Lung (tissue), 11 donors: ENCODE measurements at regions not wholly inside any gene's neighbourhood (a gene's known extent, or its start where the extent isn't known, plus 50 kb on each side); places are given as distances from the start of the nearest gene placed in this dataset.

ENCODE experiments used
- ATAC-seq: fragments of 200-7000 bp; cut with Tn5 transposase; one replicate; pipeline ENCODE4 v1.9.1; 2020; ENCODE audit warnings: moderate number of reproducible peaks; ENCODE audit not compliant: insufficient read depth, low FRiP score
- DNase-seq, 3 donors: peaks; one replicate each; pipeline ENCODE4 v3.0.0-alpha.2; 2013 to 2017
- H3K27ac ChIP-seq, 2 donors: one replicate each; pipeline ENCODE4 v1.5.1; 2013; ENCODE audit warnings: mild to moderate bottlenecking in 2 of 2, moderate library complexity in 2 of 2, control low read depth in 1 of 2, inconsistent platforms in 1 of 2, low read depth in 1 of 2, low read length in 1 of 2
- H3K27me3 ChIP-seq, 3 donors: one replicate each; pipeline ENCODE4 v1.5.1; 2013; ENCODE audit warnings: low read length in 2 of 3; ENCODE audit not compliant: control insufficient read depth in 3 of 3, insufficient read depth in 3 of 3
- H3K36me3 ChIP-seq, 4 donors: one replicate each; pipeline ENCODE4 v1.5.1; 2013; ENCODE audit warnings: low read length in 4 of 4, mild to moderate bottlenecking in 1 of 4, moderate library complexity in 1 of 4; ENCODE audit not compliant: control insufficient read depth in 4 of 4, insufficient read depth in 4 of 4
- H3K4me1 ChIP-seq, 5 donors: one replicate each; pipeline ENCODE4 v1.5.1; 2013; ENCODE audit warnings: low read length in 5 of 5, mild to moderate bottlenecking in 2 of 5, moderate library complexity in 1 of 5; ENCODE audit not compliant: control insufficient read depth in 5 of 5, insufficient read depth in 5 of 5
- H3K4me3 ChIP-seq: one replicate; pipeline ENCODE4 v1.5.1; 2013; ENCODE audit warnings: mild to moderate bottlenecking, control low read depth, moderate library complexity
- H3K9ac ChIP-seq, 2 donors: one replicate each; pipeline ENCODE4 v1.5.1; 2013; ENCODE audit warnings: low read length in 2 of 2, control low read depth in 1 of 2; ENCODE audit not compliant: insufficient read depth in 1 of 2
- H3K9me3 ChIP-seq, 4 donors: one replicate each; pipeline ENCODE4 v1.5.1; 2013; ENCODE audit warnings: low read length in 3 of 4, mild to moderate bottlenecking in 1 of 4, moderate library complexity in 1 of 4; ENCODE audit not compliant: control insufficient read depth in 4 of 4, insufficient read depth in 3 of 4
- WGBS, 2 donors: extraction: QIAGEN DNeasy Blood & Tissue Kit; methylation state at CpG; one replicate each; pipeline ENCODE4 v1.1.7; 2013; 5-methylcytosine and 5-hydroxymethylcytosine counted together
- TF ChIP-seq, protein P1 (sequence below): IDR thresholded peaks from 2 replicates; pipeline ENCODE4 v1.5.1; 2012; ENCODE audit warnings: mild to moderate bottlenecking; ENCODE audit errors: control extremely low read depth, extremely low read depth
- donor health status: control.
- donor health status: control.
- donor health status: Bipolar disorder and iron deficiency.
- donor health status: healthy.
- donor health status: DM: yes; HTN: yes; CAD: no.

DNA sequence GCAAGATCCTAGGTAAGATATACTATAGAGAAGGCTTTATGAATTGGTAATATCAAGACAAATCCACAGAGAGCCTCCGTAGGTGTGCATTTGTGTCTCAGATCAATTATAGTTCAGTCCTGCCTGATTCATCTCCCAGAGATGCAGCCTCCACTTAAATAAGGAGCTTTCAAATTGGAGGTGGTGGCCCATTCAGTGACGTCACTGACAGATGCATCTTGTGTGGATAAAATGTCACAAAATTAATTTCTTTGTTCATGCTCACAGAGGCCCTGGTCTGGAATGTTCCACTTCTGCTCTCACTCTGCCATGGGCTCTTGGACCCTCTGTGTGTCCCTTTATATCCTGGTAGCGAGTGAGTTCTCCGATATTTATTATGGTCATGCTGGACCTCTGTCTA lies 157.1 kb upstream of the PRSS58 start:
- no peaks in the 10 kb centered on the region for H3K4me1 ChIP-seq
- H3K27ac ChIP-seq = no peak overlapping the region
- TF ChIP-seq, protein P1, sequence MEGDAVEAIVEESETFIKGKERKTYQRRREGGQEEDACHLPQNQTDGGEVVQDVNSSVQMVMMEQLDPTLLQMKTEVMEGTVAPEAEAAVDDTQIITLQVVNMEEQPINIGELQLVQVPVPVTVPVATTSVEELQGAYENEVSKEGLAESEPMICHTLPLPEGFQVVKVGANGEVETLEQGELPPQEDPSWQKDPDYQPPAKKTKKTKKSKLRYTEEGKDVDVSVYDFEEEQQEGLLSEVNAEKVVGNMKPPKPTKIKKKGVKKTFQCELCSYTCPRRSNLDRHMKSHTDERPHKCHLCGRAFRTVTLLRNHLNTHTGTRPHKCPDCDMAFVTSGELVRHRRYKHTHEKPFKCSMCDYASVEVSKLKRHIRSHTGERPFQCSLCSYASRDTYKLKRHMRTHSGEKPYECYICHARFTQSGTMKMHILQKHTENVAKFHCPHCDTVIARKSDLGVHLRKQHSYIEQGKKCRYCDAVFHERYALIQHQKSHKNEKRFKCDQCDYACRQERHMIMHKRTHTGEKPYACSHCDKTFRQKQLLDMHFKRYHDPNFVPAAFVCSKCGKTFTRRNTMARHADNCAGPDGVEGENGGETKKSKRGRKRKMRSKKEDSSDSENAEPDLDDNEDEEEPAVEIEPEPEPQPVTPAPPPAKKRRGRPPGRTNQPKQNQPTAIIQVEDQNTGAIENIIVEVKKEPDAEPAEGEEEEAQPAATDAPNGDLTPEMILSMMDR = no peak
- no peaks in the 10 kb centered on the region for H3K9me3 ChIP-seq
- peaks cover 0 to 2% (median 0%) of the 10 kb centered on the region in 3 donors for H3K27me3 ChIP-seq
- no peak overlapping the region for H3K4me3 ChIP-seq
- DNase-seq (no peak), ATAC-seq (no peak)
- 93 to 94% methylated on average over 4 of the region's 4 CpGs for WGBS, 2 donors
- H3K36me3 ChIP-seq = no peaks in the 10 kb centered on the region
- no peak overlapping the region for H3K9ac ChIP-seq

GRCh38 chr7:142414135-142414534 lies 156.3 kb upstream of the PRSS58 start:
- ATAC-seq (no peak), DNase-seq (no peak)
- H3K9ac ChIP-seq = no peak overlapping the region
- 64 to 69% methylated on average over 3 of the region's 3 CpGs for WGBS, 2 donors
- H3K27ac ChIP-seq = no peak overlapping the region
- H3K36me3 ChIP-seq = no peaks in the 10 kb centered on the region
- no peaks in the 10 kb centered on the region for H3K4me1 ChIP-seq
- no peaks in the 10 kb centered on the region for H3K9me3 ChIP-seq
- H3K27me3 ChIP-seq = no peaks in the 10 kb centered on the region
- TF ChIP-seq, protein P1 = no peak
- no peak overlapping the region for H3K4me3 ChIP-seq

GRCh38 chr7:142413280-142414000 lies 155.6 kb upstream of the PRSS58 start:
- Histone ChIP-seq H3K36me3 (no peaks in the 10 kb centered on the region), H3K9ac (no peak overlapping the region), H3K9me3 (no peaks in the 10 kb centered on the region), H3K27me3 (no peaks in the 10 kb centered on the region), H3K27ac (no peak overlapping the region), H3K4me1 (no peaks in the 10 kb centered on the region), H3K4me3 (no peak overlapping the region)
- WGBS, 2 donors = 91 to 92% methylated on average over 4 of the region's 4 CpGs
- TF ChIP-seq, protein P1 = no peak
- no peak for DNase-seq
- ATAC-seq = no peak
